22Rv1 (cell line): ENCODE measurements at regions not wholly inside any gene's neighbourhood (a gene's known extent, or its start where the extent isn't known, plus 50 kb on each side); places are given as distances from the start of the nearest gene placed in this dataset.

ENCODE experiments used
- ZFX ChIP-seq: fragments of 450-650 bp; IDR thresholded peaks from 2 replicates; pipeline ENCODE4 v1.6.1; 2017; ENCODE audit warnings: antibody characterized with exemption, borderline replicate concordance
- TF ChIP-seq, protein P1 (sequence below): fragments of 450-650 bp; IDR thresholded peaks from 2 replicates; pipeline ENCODE4 v1.5.1; 2017; ENCODE audit warnings: mild to moderate bottlenecking

DNA sequence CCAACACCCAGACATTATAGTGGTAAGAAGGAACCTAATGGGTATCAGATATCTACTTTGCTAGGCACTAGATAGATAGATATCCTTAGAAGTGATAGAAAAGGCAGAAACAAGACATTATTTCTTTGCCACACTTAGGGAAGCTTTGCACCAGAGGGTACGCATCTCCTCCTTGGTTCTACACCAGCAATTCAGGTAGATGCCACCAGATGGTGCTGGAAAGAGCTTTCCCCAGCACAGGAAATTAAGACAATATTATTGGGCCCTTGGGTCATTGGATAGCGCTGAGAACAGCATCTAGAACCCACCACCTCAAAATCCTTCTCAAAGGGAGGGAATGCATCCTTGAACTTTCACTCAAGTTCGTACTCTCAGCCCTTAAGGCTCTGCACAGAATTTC is 173.8 kb upstream of the CCL2 start:
- TF ChIP-seq, protein P1, sequence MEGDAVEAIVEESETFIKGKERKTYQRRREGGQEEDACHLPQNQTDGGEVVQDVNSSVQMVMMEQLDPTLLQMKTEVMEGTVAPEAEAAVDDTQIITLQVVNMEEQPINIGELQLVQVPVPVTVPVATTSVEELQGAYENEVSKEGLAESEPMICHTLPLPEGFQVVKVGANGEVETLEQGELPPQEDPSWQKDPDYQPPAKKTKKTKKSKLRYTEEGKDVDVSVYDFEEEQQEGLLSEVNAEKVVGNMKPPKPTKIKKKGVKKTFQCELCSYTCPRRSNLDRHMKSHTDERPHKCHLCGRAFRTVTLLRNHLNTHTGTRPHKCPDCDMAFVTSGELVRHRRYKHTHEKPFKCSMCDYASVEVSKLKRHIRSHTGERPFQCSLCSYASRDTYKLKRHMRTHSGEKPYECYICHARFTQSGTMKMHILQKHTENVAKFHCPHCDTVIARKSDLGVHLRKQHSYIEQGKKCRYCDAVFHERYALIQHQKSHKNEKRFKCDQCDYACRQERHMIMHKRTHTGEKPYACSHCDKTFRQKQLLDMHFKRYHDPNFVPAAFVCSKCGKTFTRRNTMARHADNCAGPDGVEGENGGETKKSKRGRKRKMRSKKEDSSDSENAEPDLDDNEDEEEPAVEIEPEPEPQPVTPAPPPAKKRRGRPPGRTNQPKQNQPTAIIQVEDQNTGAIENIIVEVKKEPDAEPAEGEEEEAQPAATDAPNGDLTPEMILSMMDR: peak; percentile 62
- TF ChIP-seq ZFX: no peak
